ENCODE measurements at regions not wholly inside any gene's neighbourhood (a gene's known extent, or its start where the extent isn't known, plus 50 kb on each side); places are given as distances from the start of the nearest gene placed in this dataset.

- no peak for TF ChIP-seq POLR2A (IDR thresholded peaks at IDR 0.05; ENCODE audit: low read depth, low read length)
- TF ChIP-seq POLR2AphosphoS5 (IDR thresholded peaks at IDR 0.05; ENCODE audit: low read depth, low read length): no peak
Measured at GRCh38 chr1:90510143-90510542, 207.0 kb downstream of the BARHL2 start.

Data from GM12892 (cell line).